UCSD-AML1 (cell line): ENCODE measurements at regions not wholly inside any gene's neighbourhood (a gene's known extent, or its start where the extent isn't known, plus 50 kb on each side); places are given as distances from the start of the nearest gene placed in this dataset.

Experiments used
- DNase-seq: peaks from one replicate; lab custom pipeline; 2025; ENCODE audit not compliant: unreplicated experiment; lab: John Stamatoyannopoulos, UW

DNA sequence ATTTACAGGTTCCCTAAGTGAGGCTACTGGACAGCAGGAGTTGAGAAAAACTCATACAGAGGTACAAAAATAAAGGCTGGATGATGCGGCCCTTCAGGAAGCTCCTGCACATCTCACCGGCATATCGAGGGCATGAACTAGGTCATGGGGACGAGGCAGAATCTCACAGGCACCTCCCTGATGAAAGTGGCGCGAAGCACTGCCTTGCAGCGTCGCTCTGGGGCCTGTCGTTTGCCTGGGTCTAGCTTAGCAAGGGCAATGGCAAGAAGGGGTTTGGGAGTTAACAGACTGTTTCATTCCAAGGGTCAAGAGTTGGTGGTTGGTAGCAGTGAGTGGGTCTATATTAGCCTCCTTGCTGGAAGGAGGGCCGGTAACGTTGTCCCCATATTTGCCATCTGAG lies 103.5 kb upstream of the IRF2BP2 start:
- no peak for DNase-seq

DNA sequence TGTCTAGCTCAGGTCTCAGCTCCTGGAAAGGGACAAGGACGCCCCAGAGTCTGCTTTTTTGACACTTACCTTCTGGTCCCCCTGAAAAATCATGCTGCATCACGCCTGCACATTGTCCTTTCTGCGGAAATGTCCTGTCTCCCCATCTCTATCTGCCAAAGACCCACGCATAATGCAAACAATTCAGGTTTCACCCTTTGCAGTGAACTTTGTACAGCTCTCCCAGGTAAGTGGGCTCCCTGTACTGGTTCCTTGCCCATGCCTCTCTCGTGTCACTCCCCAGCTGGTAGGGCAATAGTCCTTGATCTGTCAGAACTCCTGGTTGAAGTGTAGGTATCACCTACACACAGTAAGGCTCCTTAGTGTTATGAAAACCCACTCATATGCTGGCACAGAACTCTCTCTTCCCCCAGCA lies 102.9 kb upstream of the IRF2BP2 start:
- no peak for DNase-seq

- no peak for DNase-seq
Measured at GRCh38 chr1:234710936-234711724, 101.2 kb upstream of the IRF2BP2 start.

GRCh38 chr1:234710381-234710780 lies 100.4 kb upstream of the IRF2BP2 start:
- DNase-seq, result no peak

- no peak for DNase-seq
Measured at GRCh38 chr1:234709473-234710228, 99.7 kb upstream of the IRF2BP2 start.

GRCh38 chr1:234708700-234709395 lies 98.9 kb upstream of the IRF2BP2 start:
- DNase-seq, result no peak

- DNase-seq, result no peak
Measured at GRCh38 chr1:234707641-234708040, 97.7 kb upstream of the IRF2BP2 start.

- DNase-seq, result no peak
Measured at GRCh38 chr1:234706931-234707330, 97.0 kb upstream of the IRF2BP2 start.

- DNase-seq, result no peak
Measured at GRCh38 chr1:234706199-234706598, 96.2 kb upstream of the IRF2BP2 start.

GRCh38 chr1:234705615-234706014 lies 95.6 kb upstream of the IRF2BP2 start:
- no peak for DNase-seq

GRCh38 chr1:234704106-234704887 lies 94.3 kb upstream of the IRF2BP2 start:
- no peak for DNase-seq

DNA sequence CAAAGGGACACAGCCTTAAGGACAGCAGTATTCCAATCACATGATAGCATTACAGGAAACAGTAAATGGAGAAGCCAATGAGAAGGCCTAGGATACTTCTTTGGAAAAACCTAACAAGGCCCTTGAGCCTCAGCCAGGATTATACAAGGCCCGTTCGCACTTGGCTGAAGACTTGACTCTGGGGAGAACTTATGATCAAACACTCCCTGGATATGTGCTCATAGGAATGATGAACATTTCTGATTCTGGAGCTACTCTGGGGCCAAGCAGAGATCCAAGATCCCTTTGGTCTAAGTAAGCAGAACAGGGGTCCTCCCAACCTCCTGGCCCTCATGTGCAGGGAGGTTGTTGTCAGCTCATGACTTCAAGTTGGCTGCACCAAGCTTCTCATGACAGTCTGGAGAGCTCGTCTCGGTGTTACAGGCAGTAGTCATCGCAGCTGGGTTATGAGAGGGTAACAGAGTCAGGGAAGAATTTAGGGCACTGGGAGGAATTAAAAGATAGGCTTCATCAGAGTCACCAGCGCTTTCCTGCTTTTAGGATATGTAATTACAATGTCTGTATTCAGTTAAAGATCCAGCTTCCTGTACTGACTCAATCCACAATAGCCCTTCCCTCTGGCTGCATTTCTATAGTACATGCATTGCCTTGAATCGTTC lies 92.5 kb upstream of the IRF2BP2 start:
- no peak for DNase-seq

GRCh38 chr1:234701737-234702341 lies 91.9 kb upstream of the IRF2BP2 start:
- no peak for DNase-seq

GRCh38 chr1:234699795-234700665 lies 90.1 kb upstream of the IRF2BP2 start:
- no peak for DNase-seq

- DNase-seq, result no peak
Measured at GRCh38 chr1:234698686-234699085, 88.7 kb upstream of the IRF2BP2 start.

- no peak for DNase-seq
Measured at GRCh38 chr1:234697741-234698140, 87.8 kb upstream of the IRF2BP2 start.

DNA sequence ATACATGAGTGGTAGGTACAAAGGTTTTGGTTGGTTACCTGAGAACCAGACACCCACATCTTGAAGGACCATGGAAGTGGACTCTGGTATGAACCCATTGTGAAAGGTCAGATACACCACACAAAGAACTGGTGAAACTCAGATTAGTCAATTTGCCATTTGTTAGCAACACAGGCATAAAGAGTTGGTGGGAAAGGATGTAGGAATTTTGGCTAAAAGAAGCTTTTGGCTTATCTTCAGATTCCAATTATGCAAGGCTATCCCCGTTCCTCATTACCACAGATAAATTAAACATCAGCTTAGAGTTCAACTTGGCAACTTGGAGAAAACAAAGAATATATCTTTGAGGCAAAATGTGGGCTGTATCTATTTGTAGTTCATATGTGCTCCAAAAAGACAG lies 87.0 kb upstream of the IRF2BP2 start:
- no peak for DNase-seq

DNA sequence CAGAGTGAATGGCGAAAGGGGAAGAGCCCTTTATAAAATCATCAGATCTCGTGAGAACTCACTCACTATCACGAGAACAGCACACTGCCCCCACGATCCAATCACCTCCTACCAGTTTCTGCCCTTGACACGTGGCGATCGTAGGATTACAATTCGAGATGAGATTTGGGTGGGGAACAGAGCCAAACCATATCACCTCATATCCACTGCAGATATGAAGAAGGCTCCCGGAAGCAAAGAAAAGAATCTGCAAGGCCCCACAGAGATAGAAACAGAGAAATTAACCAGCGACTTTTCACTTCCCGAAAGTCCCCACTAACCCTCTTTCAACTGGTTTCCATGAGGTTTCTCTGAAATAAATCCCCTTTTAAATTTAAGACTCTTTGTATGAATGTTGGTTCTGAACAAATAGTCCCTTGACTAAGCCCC lies 86.2 kb upstream of the IRF2BP2 start:
- no peak for DNase-seq

DNA sequence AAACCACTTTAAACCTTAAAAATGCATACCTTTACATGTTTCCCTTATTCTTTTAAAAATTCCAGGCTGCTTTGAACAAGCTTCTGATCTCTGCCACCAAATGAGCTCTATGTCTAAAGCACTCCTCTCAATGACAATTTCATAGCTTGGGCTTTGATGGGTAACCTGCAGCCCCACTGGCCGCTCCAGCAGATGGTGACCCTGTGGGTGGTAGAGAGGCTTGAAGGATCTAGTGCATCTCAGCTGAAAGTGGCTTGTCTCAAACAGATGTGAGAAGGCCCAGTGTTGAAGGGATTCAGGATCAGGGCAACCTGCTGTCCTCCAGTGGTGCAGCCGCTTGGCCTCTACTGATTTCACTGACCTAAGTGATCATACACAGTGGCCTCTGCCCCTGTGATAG lies 84.7 kb upstream of the IRF2BP2 start:
- no peak for DNase-seq
